SK-N-DZ (cell line): ENCODE measurements at regions not wholly inside any gene's neighbourhood (a gene's known extent, or its start where the extent isn't known, plus 50 kb on each side); places are given as distances from the start of the nearest gene placed in this dataset.

Source experiments
- DNase-seq: peaks from one replicate; pipeline ENCODE4 v3.0.0-alpha.2; 2015; ENCODE audit warnings: low spot score

DNA sequence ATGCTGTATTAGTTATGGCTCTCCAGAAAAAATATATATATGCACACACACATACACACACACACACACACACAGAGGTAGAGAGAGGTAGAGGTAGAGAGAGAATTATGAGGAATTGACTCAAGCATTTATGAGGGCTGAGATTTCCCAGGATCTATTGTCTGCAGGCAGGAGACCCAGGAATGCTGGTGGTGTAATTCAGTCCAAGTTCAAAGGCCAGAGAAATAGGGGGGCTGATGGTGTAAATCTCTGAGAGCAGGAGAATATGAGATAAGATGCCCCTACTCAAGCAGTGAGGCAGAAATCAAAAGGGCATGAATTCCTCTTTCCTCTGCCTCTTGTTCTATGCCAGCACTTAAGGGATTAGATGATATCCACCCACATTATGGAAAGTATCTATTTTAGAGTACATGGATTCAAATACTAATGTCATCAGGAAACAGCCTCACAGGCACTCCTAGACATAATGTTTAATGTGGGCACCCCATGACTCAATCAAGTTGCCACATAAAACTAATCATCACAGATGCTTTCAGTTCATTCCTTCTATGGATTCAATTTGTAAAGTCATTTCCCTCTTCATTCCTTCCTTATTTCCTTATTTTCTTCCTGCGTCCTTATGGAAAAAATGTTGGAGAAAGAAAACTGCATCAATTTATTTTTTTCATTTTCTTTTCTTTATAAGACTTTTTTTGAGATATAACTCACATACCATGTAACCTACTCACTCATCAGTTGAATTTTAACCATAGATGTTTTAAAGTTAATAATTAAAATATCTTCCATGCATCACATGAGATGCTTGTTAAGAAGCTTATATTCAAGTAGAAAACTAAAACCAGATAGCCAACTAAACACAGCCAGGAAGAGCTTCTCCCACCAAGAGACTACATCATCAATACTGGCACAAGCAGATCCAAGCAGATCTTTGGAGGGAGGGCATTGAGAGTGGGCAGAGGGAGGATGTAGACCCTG lies 406.2 kb downstream of the MBD2 start:
- DNase-seq = no peak

GRCh38 chr18:53800171-53800570 lies 424.3 kb downstream of the MBD2 start:
- no peak for DNase-seq

- DNase-seq = no peak
These were observed 425.3 kb downstream of the MBD2 start for GRCh38 chr18:53799134-53799533.

DNA sequence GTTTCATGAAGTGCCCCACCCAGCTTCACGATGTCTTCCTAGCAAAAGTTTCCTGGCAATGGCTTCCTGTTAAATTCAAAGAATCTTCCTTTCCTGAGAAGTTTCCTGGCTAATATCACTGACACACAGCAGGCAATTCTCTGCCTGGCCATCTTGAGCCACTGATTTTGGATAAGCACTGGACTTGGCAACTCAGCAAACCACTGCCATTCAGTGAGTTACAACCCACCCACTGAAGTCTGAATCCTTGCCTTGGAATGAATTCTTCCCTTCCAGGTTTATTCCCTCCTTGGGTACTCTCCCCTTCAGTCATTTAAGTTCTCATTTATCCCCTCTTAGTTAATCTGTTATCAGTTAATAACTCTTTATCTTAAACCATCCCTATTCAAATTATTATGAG lies 426.0 kb downstream of the MBD2 start:
- no peak for DNase-seq

- no peak for DNase-seq
These were observed 426.4 kb downstream of the MBD2 start for GRCh38 chr18:53797998-53798495.

- DNase-seq = no peak
These were observed 428.3 kb downstream of the MBD2 start for GRCh38 chr18:53796040-53796729.

DNA sequence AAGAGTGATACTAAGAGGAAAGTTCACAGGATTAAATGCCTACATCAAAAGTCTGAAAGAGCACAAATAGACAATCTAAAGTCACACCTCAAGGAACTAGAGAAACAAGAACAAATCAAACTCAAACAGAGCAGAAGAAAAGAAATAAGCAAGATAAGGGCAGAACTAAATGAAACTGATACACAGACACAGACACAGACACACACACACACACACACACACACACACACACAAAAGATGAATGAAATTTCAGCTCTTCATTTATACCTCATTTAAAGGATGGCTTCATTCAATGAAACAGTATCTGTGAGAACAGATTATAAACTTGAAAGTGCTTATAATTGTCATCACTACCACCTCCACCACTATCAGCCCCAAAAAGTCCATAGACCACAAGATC lies 428.9 kb downstream of the MBD2 start:
- DNase-seq = no peak

DNA sequence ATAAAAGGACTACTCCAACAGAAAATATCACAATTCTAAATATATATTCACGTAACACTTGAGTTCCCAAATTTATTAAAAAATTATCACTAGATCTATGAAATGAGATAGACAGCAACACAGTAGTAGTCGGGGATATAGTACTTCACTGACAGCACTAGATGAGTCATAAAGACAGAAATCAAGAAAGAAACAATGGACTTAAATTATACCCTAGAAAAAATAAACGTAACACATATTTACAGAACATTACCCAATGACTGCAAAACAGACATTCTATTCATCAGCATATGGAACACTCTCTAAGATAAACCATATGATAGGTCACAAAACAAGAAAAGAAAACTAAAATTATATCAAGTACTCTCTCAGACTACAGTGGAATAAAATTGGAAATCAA lies 429.4 kb downstream of the MBD2 start:
- no peak for DNase-seq

DNA sequence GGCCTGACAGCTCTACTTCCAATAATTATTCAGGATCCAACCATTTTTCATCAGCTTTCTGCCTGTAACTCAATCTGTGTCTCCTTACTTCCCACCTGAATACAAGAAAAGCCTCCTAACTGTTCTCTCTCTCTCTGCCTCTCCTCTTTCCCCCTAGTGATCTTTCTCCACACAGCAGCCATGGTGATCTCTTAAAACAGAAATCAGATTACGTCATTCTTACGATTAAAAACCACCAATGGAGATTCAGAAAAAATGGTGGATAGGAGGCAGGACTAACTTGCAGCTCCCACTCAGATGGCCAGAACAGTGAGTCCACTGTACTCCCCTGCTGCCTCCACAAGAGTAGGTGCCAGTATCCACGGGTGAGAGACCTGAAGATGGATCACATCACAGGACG lies 431.7 kb downstream of the MBD2 start:
- no peak for DNase-seq

DNA sequence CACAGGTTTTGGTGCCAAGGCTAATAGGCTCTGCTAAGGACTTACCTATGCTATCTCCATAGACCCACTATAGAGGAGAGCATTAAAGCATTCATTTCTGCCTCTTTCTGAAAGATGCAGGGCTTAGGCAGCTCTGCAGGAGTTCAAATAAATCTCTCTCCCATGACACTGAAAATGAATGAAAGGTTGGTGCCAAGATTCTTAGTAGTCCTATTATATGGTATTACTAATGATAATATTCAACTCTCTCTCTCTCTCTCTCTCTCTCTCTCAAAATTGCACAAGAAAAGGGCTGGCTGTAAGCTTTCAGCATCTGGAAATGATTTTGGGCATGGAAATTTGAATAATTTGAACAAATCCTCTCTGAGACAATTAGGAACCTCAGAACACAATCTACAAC lies 433.7 kb downstream of the MBD2 start:
- no peak for DNase-seq

DNA sequence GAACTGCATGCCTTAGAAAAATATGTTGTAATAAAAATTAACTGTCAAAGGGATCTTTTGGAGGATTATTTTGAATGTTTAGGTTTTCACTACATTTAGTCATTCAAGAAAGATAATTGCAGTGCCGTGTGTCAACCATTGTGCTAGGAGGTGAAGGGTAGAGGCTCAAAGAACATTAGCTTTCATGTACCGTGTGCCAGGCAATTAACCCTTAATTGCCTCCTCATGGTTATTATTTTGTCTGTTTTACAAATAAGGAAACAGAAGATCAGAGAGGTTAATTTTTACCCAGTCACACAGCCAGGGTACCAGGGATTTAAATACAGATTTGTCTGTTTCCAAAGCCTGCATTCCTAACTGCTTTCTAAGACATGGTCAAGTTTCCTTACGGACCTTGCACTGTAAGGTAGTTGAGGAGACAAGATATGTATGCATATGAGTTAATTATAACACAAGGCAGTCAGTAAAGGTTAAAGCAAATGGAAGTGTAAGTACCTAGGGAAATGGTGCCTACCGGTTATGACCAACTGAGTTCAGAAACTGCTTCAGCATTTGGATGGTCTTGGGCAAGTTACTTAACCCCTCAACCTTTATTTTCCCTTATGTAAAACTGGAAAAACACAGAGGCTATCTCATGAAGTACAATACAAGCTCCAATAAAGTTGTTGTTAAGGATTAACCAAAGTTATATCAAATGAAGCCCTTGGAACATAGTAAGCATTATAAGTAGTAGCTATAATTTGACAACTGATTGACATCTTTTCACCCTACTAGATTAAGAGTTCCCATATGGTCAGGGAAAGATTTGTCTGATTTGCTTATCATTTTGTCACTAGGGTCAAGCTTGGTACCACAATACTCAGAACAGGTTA lies 434.9 kb downstream of the MBD2 start:
- DNase-seq = no peak

DNA sequence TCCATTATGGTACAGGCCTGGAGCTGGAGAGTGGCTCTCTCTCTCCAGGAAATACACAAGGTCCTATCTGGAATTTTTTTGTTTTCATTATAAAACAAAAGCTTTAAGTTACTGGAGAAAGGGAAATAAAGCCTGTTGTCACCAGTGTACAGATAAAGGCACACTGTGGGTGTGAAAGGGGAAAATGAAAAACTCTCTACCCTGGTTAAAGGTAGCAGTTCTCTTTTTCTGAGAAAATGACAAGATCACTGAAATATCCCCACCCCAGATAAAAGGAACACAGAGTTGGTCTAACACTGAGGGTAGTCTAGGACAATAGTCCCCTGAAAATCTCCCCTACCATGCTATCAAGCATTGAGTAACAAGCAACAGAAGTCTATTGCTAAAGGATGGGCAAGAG lies 438.7 kb downstream of the MBD2 start:
- no peak for DNase-seq

DNA sequence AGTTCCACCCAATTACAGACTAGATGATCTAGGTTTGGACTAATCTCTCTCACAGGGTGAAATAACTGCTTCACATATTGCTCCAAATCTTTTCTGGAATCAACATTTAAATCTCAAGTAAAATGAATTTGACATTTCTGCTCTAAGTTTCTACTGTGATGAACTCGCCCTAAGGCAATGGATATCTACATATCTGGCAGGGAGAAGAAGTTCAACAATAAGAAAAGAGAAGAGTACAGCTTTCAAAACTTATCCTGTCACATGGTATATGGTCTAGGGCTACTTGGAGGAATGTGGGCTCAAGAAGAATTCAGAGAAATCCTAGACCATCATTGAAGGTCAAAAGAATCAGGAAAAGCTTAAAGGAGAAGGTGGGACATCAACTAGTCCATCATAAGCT lies 440.2 kb downstream of the MBD2 start:
- no peak for DNase-seq

DNA sequence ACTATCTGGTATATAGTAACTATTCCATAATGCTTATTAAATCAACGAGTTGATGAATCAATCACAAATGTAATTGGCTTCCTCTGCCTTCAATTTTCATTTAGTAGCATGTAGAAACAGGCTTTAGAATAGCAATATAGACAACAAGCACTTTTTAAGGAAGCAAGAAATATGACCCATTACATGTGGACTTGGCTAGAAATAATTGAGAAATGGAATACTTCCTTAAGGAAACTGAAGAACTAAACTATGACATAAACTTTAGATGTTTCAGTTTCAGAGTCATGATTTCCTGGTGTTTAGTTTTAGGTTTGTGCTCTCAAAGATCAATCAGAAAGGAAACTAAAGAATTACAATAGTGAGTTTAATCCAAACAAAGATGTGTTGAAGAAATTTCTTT lies 443.8 kb downstream of the MBD2 start:
- DNase-seq = no peak

DNA sequence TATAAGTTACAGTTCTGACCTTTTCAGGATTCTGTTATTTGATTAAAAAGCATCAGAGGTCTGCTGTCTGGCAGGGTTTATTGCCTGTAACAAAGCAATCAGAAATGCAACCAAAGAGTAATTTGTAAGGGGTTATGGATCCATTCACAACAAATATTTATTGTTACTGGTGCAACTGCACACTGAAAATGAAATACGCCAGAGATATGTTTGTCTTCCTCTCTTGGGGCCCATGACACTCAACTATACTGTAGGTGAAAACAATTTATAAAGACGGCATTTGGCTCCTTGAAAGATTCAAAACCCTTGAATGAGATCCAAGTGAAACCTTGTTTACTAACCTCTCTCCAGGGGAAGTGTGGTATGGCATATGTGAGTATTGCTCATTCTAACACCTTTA lies 452.2 kb downstream of the MBD2 start:
- DNase-seq = no peak

GRCh38 chr18:53771664-53772063 lies 452.8 kb downstream of the MBD2 start:
- peak; percentile 2 for DNase-seq

DNA sequence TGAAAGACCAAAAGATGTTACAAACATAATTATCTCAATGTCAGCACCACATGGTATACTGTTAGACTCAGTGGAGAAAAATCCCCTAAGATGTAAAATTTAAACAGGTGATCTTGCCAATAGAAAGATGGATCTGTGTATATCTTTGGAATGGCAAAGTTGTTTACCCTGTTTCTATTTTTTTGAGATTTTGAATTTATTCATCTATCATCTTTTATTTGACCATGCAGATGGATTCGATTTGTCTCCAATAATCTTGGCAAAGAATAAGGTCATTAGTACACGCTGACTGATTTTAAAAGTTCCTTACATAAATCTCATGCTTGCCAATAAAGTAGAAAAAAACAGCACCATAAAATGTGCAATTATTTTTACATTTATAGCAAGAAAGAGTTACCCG lies 459.3 kb downstream of the MBD2 start:
- no peak for DNase-seq

DNA sequence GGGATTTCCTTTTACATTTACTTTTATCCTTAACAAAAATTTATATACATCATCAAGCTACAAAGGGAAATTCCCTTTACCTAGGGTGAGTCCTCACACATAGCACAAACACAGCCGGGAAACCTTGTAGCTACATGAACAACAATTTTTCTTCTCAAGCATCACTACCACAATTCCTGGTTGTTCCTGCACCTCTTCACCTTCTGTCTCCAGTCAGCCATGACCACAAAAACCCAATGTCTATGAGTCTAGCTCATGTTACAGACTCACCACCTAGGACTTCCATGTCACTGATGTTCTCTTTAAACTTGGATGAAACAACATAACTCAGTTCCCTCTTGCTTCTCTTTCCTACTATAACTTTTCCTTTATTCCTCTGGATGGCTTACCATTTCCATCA lies 460.4 kb downstream of the MBD2 start:
- no peak for DNase-seq

DNA sequence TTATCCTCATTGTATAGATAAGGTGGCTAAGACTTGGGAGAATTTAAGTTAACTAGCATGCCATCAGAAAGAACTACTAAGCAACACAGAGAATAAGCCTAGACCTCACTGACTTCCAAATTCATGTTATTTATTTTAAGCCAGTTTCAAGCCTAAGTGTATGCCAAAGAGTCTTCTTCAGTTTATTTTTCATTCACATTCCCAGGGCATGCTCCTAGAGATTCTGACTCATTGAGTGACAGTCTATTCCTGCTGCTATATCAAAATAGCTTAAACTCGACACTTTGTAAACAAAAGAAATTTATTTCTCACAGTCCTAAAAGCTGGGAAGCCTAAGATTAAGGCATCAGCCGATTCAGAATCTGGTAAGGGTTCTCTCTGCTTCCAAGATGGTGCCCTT lies 467.1 kb downstream of the MBD2 start:
- no peak for DNase-seq

- DNase-seq = no peak
These were observed 467.9 kb downstream of the MBD2 start for GRCh38 chr18:53756610-53756972.

DNA sequence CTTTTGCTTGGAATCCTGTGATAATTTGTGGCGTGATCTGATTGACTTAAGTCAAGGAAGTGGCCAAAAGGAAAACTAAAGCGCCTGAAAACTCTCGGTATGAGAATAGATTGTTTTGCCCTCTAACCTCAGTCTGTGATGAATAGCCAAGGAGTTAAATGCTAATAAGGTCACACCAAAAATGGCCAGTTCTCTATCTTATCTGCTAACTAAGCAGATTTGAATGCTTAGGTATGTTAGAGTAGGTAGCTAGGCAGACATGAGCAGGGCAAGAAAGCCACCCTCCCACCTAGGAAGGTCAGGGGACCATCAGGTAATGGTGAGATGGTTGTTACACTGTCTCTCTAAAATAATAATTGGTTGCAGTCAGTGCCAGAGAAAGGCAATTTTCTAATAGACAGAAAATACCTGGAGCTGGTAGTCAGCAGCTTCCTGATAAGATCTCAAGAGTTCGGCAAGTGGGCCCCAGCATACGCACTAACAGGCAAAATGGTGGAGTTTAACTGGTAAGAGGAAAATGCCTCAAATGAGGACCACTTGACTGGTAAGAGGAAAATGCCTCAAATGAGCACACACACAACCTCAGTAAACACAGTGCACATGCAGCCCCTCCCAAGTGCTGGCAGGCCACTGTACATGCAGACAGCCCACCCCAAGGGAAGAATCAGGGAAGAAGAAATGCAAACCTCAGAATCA lies 468.4 kb downstream of the MBD2 start:
- no peak for DNase-seq
